ENCODE measurements at regions not wholly inside any gene's neighbourhood (a gene's known extent, or its start where the extent isn't known, plus 50 kb on each side); places are given as distances from the start of the nearest gene placed in this dataset.

GRCh38 chr2:7524195-7524594 is 607.0 kb downstream of the RNF144A start:
- H3K9ac ChIP-seq (ENCODE audit: low read length), result no peak overlapping the region
- no peak overlapping the region for H3K4me2 ChIP-seq (ENCODE audit: low read length)
- H3K79me2 ChIP-seq (replicated peaks; ENCODE audit: insufficient read depth, low read length), result no peaks in the 10 kb centered on the region
- H3K9me3 ChIP-seq (ENCODE audit: low read length), result no peaks in the 10 kb centered on the region
- H2AFZ ChIP-seq (ENCODE audit: low read depth, low read length), result no peak overlapping the region
- TF ChIP-seq EP300 (conservative IDR thresholded peaks at IDR 0.05; ENCODE audit: poor library complexity, severe bottlenecking), result no peak
- TF ChIP-seq TAF1 (IDR thresholded peaks at IDR 0.05; ENCODE audit: low read depth), result no peak
- TF ChIP-seq POLR2AphosphoS5 (IDR thresholded peaks at IDR 0.05), result no peak
- no peak for TF ChIP-seq REST (IDR thresholded peaks at IDR 0.05; ENCODE audit: borderline replicate concordance)
- TF ChIP-seq EZH2 (IDR thresholded peaks at IDR 0.05; ENCODE audit: borderline replicate concordance, insufficient read depth, low read length, poor library complexity, severe bottlenecking), result no peak
- TF ChIP-seq SMC3 (conservative IDR thresholded peaks at IDR 0.05; ENCODE audit: poor library complexity), result no peak
- TF ChIP-seq CTCF (IDR thresholded peaks at IDR 0.05; ENCODE audit: poor library complexity, severe bottlenecking), result no peak
- TF ChIP-seq RAD21 (conservative IDR thresholded peaks at IDR 0.05), result no peak
- TF ChIP-seq MXI1 (conservative IDR thresholded peaks at IDR 0.05; ENCODE audit: poor library complexity, severe bottlenecking), result no peak
- no peaks in the 10 kb centered on the region for H3K9me2 ChIP-seq (ENCODE audit: insufficient read depth, low read length)
- no peaks in the 10 kb centered on the region for H3K27me3 ChIP-seq (ENCODE audit: insufficient read depth, low read depth, low read length)
- H3K4me3 ChIP-seq (ENCODE audit: low read length), result no peak overlapping the region
- no peaks in the 10 kb centered on the region for H3K36me3 ChIP-seq (ENCODE audit: insufficient read depth, low read length)
- H4K20me1 ChIP-seq (ENCODE audit: insufficient read depth), result no peaks in the 10 kb centered on the region
- peak overlapping the region; percentile 80 for H3K27ac ChIP-seq (ENCODE audit: low read length)
- H3F3A ChIP-seq (ENCODE audit: insufficient read depth, low read length, poor library complexity, severe bottlenecking), result no peaks in the 10 kb centered on the region

- Histone ChIP-seq H3K27me3 (ENCODE audit: insufficient read depth, low read depth, low read length) (no peaks in the 10 kb centered on the region), H4K20me1 (ENCODE audit: insufficient read depth) (no peaks in the 10 kb centered on the region), H3F3A (ENCODE audit: insufficient read depth, low read length, poor library complexity, severe bottlenecking) (no peaks in the 10 kb centered on the region), H3K79me2 (replicated peaks; ENCODE audit: insufficient read depth, low read length) (no peaks in the 10 kb centered on the region), H3K9ac (ENCODE audit: low read length) (no peak overlapping the region), H3K9me3 (ENCODE audit: low read length) (peaks cover 1% of the 10 kb centered on the region), H3K36me3 (ENCODE audit: insufficient read depth, low read length) (no peaks in the 10 kb centered on the region), H3K4me2 (ENCODE audit: low read length) (no peak overlapping the region), H3K4me3 (ENCODE audit: low read length) (no peak overlapping the region), H3K27ac (ENCODE audit: low read length) (peak overlapping the region; percentile 80), H3K9me2 (ENCODE audit: insufficient read depth, low read length) (no peaks in the 10 kb centered on the region), H2AFZ (ENCODE audit: low read depth, low read length) (no peak overlapping the region)
- no peak for TF ChIP-seq MXI1 (conservative IDR thresholded peaks at IDR 0.05; ENCODE audit: poor library complexity, severe bottlenecking)
- TF ChIP-seq POLR2AphosphoS5 (IDR thresholded peaks at IDR 0.05), result no peak
- TF ChIP-seq RAD21 (conservative IDR thresholded peaks at IDR 0.05), result no peak
- TF ChIP-seq TAF1 (IDR thresholded peaks at IDR 0.05; ENCODE audit: low read depth), result no peak
- TF ChIP-seq EP300 (conservative IDR thresholded peaks at IDR 0.05; ENCODE audit: poor library complexity, severe bottlenecking), result no peak
- no peak for TF ChIP-seq SMC3 (conservative IDR thresholded peaks at IDR 0.05; ENCODE audit: poor library complexity)
- no peak for TF ChIP-seq REST (IDR thresholded peaks at IDR 0.05; ENCODE audit: borderline replicate concordance)
- no peak for TF ChIP-seq EZH2 (IDR thresholded peaks at IDR 0.05; ENCODE audit: borderline replicate concordance, insufficient read depth, low read length, poor library complexity, severe bottlenecking)
- no peak for TF ChIP-seq CTCF (IDR thresholded peaks at IDR 0.05; ENCODE audit: poor library complexity, severe bottlenecking)
Observed at GRCh38 chr2:7525746-7526145, 608.5 kb downstream of the RNF144A start.

Data from neural cell (in vitro differentiated cells).